Skeletal muscle satellite cell (primary cell): ENCODE measurements at regions not wholly inside any gene's neighbourhood (a gene's known extent, or its start where the extent isn't known, plus 50 kb on each side); places are given as distances from the start of the nearest gene placed in this dataset.

Source experiments
- H3K27me3 ChIP-seq: 2 replicates; pipeline ENCODE4 v1.7.0; 2013; ENCODE audit warnings: low read length; ENCODE audit not compliant: control insufficient read depth, insufficient read depth
- H3K36me3 ChIP-seq: 2 replicates; pipeline ENCODE4 v1.7.0; 2013; ENCODE audit warnings: mild to moderate bottlenecking, control low read depth, low read length; ENCODE audit not compliant: insufficient read depth
- H3K4me1 ChIP-seq: 2 replicates; pipeline ENCODE4 v1.7.0; 2013; ENCODE audit warnings: low read length; ENCODE audit not compliant: control insufficient read depth, insufficient read depth
- H3K4me2 ChIP-seq: 2 replicates; pipeline ENCODE4 v1.7.0; 2013; ENCODE audit warnings: mild to moderate bottlenecking, low read length
- H3K4me3 ChIP-seq: 2 replicates; pipeline ENCODE4 v1.7.0; 2013; ENCODE audit warnings: low read length
- H3K9ac ChIP-seq: 2 replicates; pipeline ENCODE4 v1.7.0; 2013; ENCODE audit warnings: mild to moderate bottlenecking, low read depth, low read length, moderate library complexity
- H3K9me3 ChIP-seq: replicated peaks from 2 replicates; pipeline ENCODE4 v1.7.0; 2013; ENCODE audit warnings: mild to moderate bottlenecking, control low read depth, low read length

- H3K36me3 ChIP-seq = no peaks in the 10 kb centered on the region
- no peaks in the 10 kb centered on the region for H3K9me3 ChIP-seq
- H3K4me1 ChIP-seq = no peaks in the 10 kb centered on the region
- no peak overlapping the region for H3K4me2 ChIP-seq
- H3K4me3 ChIP-seq = no peak overlapping the region
- peaks cover 19% of the 10 kb centered on the region for H3K27me3 ChIP-seq
- H3K9ac ChIP-seq = no peak overlapping the region
These were observed 281.9 kb upstream of the ANKRD55 start for GRCh38 chr5:56515011-56515410.

- H3K4me2 ChIP-seq = no peak overlapping the region
- no peaks in the 10 kb centered on the region for H3K36me3 ChIP-seq
- H3K4me3 ChIP-seq = no peak overlapping the region
- no peaks in the 10 kb centered on the region for H3K9me3 ChIP-seq
- peaks cover 16% of the 10 kb centered on the region for H3K27me3 ChIP-seq
- no peak overlapping the region for H3K9ac ChIP-seq
- H3K4me1 ChIP-seq = no peaks in the 10 kb centered on the region
These were observed 281.1 kb upstream of the ANKRD55 start for GRCh38 chr5:56514245-56514644.

GRCh38 chr5:56513141-56513540, 280.0 kb upstream of the ANKRD55 start:
- no peaks in the 10 kb centered on the region for H3K4me1 ChIP-seq
- H3K9ac ChIP-seq = no peak overlapping the region
- H3K27me3 ChIP-seq = peaks cover 6% of the 10 kb centered on the region
- H3K4me3 ChIP-seq = no peak overlapping the region
- H3K36me3 ChIP-seq = no peaks in the 10 kb centered on the region
- no peak overlapping the region for H3K4me2 ChIP-seq
- H3K9me3 ChIP-seq = no peaks in the 10 kb centered on the region

- no peaks in the 10 kb centered on the region for H3K9me3 ChIP-seq
- H3K4me3 ChIP-seq = no peak overlapping the region
- no peaks in the 10 kb centered on the region for H3K4me1 ChIP-seq
- H3K9ac ChIP-seq = no peak overlapping the region
- no peaks in the 10 kb centered on the region for H3K36me3 ChIP-seq
- peaks cover 3% of the 10 kb centered on the region for H3K27me3 ChIP-seq
- H3K4me2 ChIP-seq = no peak overlapping the region
These were observed 279.3 kb upstream of the ANKRD55 start for GRCh38 chr5:56512313-56512996.

GRCh38 chr5:56511326-56511841, 278.3 kb upstream of the ANKRD55 start:
- Histone ChIP-seq H3K9me3 (no peaks in the 10 kb centered on the region), H3K36me3 (no peaks in the 10 kb centered on the region), H3K27me3 (peaks cover 3% of the 10 kb centered on the region), H3K9ac (no peak overlapping the region), H3K4me3 (no peak overlapping the region), H3K4me1 (no peaks in the 10 kb centered on the region), H3K4me2 (no peak overlapping the region)

GRCh38 chr5:56508249-56508648, 275.1 kb upstream of the ANKRD55 start:
- Histone ChIP-seq H3K4me3 (no peak overlapping the region), H3K9ac (no peak overlapping the region), H3K36me3 (no peaks in the 10 kb centered on the region), H3K9me3 (no peaks in the 10 kb centered on the region), H3K4me2 (no peak overlapping the region), H3K27me3 (peaks cover 7% of the 10 kb centered on the region), H3K4me1 (no peaks in the 10 kb centered on the region)

- no peak overlapping the region for H3K4me2 ChIP-seq
These were observed 274.3 kb upstream of the ANKRD55 start for GRCh38 chr5:56507351-56507930.

GRCh38 chr5:56506211-56506965, 273.3 kb upstream of the ANKRD55 start:
- Histone ChIP-seq H3K9me3 (no peaks in the 10 kb centered on the region), H3K4me2 (no peak overlapping the region), H3K36me3 (no peaks in the 10 kb centered on the region), H3K9ac (no peak overlapping the region), H3K4me3 (no peak overlapping the region), H3K27me3 (peaks cover 6% of the 10 kb centered on the region), H3K4me1 (no peaks in the 10 kb centered on the region)

More at GRCh38 chr5:56507351-56507930, 274.3 kb upstream of the ANKRD55 start:
- H3K36me3 ChIP-seq = no peaks in the 10 kb centered on the region
- H3K4me1 ChIP-seq = no peaks in the 10 kb centered on the region
- H3K27me3 ChIP-seq = peaks cover 7% of the 10 kb centered on the region
- H3K4me3 ChIP-seq = no peak overlapping the region
- H3K9ac ChIP-seq = no peak overlapping the region
- H3K9me3 ChIP-seq = no peaks in the 10 kb centered on the region

GRCh38 chr5:56503929-56504328, 270.8 kb upstream of the ANKRD55 start:
- H3K9ac ChIP-seq = no peak overlapping the region
- no peaks in the 10 kb centered on the region for H3K4me1 ChIP-seq
- no peaks in the 10 kb centered on the region for H3K9me3 ChIP-seq

GRCh38 chr5:56501781-56502557, 268.8 kb upstream of the ANKRD55 start:
- no peaks in the 10 kb centered on the region for H3K9me3 ChIP-seq
- no peak overlapping the region for H3K9ac ChIP-seq
- no peaks in the 10 kb centered on the region for H3K4me1 ChIP-seq
- H3K4me2 ChIP-seq = no peak overlapping the region
- peaks cover 4% of the 10 kb centered on the region for H3K27me3 ChIP-seq
- H3K4me3 ChIP-seq = no peak overlapping the region
- H3K36me3 ChIP-seq = no peaks in the 10 kb centered on the region

More at GRCh38 chr5:56503929-56504328, 270.8 kb upstream of the ANKRD55 start:
- peaks cover 4% of the 10 kb centered on the region for H3K27me3 ChIP-seq
- no peak overlapping the region for H3K4me2 ChIP-seq
- no peaks in the 10 kb centered on the region for H3K36me3 ChIP-seq
- no peak overlapping the region for H3K4me3 ChIP-seq

- no peak overlapping the region for H3K4me2 ChIP-seq
- peaks cover 8% of the 10 kb centered on the region for H3K27me3 ChIP-seq
- H3K9me3 ChIP-seq = no peaks in the 10 kb centered on the region
- H3K4me1 ChIP-seq = no peaks in the 10 kb centered on the region
- H3K36me3 ChIP-seq = no peaks in the 10 kb centered on the region
- H3K9ac ChIP-seq = no peak overlapping the region
- H3K4me3 ChIP-seq = no peak overlapping the region
These were observed 266.8 kb upstream of the ANKRD55 start for GRCh38 chr5:56499901-56500300.
